Inferior parietal cortex (tissue), 1 donor: ENCODE measurements at regions not wholly inside any gene's neighbourhood (a gene's known extent, or its start where the extent isn't known, plus 50 kb on each side); places are given as distances from the start of the nearest gene placed in this dataset.
"Not testable (repeated sequence)": the region's sequence is repeated elsewhere in the genome, so short reads cannot be mapped to it uniquely, and the experiment has no call there.

Experiments
- DNase-seq: peaks from one replicate; pipeline ENCODE4 v3.0.0-alpha.2; 2016; ENCODE audit errors: extremely low spot score

GRCh38 chr10:105644978-105645377 is 1003.9 kb downstream of the SORCS3 start:
- DNase-seq: no peak

GRCh38 chr10:105644559-105644958 is 1003.5 kb downstream of the SORCS3 start:
- DNase-seq: no peak

- DNase-seq: no peak
These were observed 1003.0 kb downstream of the SORCS3 start for GRCh38 chr10:105644091-105644490.

GRCh38 chr10:105643660-105644059 is 1002.6 kb downstream of the SORCS3 start:
- DNase-seq: no peak

- no peak for DNase-seq
These were observed 993.2 kb downstream of the SORCS3 start for GRCh38 chr10:105634281-105634680.

GRCh38 chr10:105615715-105616365 is 974.8 kb downstream of the SORCS3 start:
- DNase-seq: no peak

GRCh38 chr10:105611244-105611798 is 970.2 kb downstream of the SORCS3 start:
- DNase-seq: no peak

- DNase-seq: no peak
These were observed 968.4 kb downstream of the SORCS3 start for GRCh38 chr10:105609451-105609850.

- no peak for DNase-seq
These were observed 964.8 kb downstream of the SORCS3 start for GRCh38 chr10:105605918-105606317.

GRCh38 chr10:105605104-105605503 is 964.0 kb downstream of the SORCS3 start:
- no peak for DNase-seq

- DNase-seq: no peak
These were observed 957.1 kb downstream of the SORCS3 start for GRCh38 chr10:105598207-105598606.

- DNase-seq: no peak
These were observed 956.2 kb downstream of the SORCS3 start for GRCh38 chr10:105597312-105597711.

GRCh38 chr10:105596749-105597148 is 955.7 kb downstream of the SORCS3 start:
- no peak for DNase-seq

GRCh38 chr10:105594296-105594695 is 953.2 kb downstream of the SORCS3 start:
- DNase-seq: no peak

- no peak for DNase-seq
These were observed 951.4 kb downstream of the SORCS3 start for GRCh38 chr10:105592468-105592867.

GRCh38 chr10:105586451-105587098 is 945.5 kb downstream of the SORCS3 start:
- no peak for DNase-seq

GRCh38 chr10:105585753-105586152 is 944.7 kb downstream of the SORCS3 start:
- no peak for DNase-seq

- DNase-seq: no peak
These were observed 944.1 kb downstream of the SORCS3 start for GRCh38 chr10:105585171-105585570.

GRCh38 chr10:105579112-105579511 is 938.0 kb downstream of the SORCS3 start:
- no peak for DNase-seq

GRCh38 chr10:105577865-105578607 is 936.9 kb downstream of the SORCS3 start:
- no peak for DNase-seq

GRCh38 chr10:105559333-105560097 is 918.4 kb downstream of the SORCS3 start:
- no peak for DNase-seq

- not testable (repeated sequence) for DNase-seq
These were observed 909.4 kb downstream of the SORCS3 start for GRCh38 chr10:105550453-105550852.
